Bronchial epithelial cell (primary cell): ENCODE measurements at regions not wholly inside any gene's neighbourhood (a gene's known extent, or its start where the extent isn't known, plus 50 kb on each side); places are given as distances from the start of the nearest gene placed in this dataset.
A peak's percentile ranks its signal among the peaks of the same experiment; 100 is the strongest.
"Not testable (repeated sequence)": the region's sequence is repeated elsewhere in the genome, so short reads cannot be mapped to it uniquely, and the experiment has no call there.

ENCODE experiments used
- DNase-seq: peaks from one replicate; pipeline ENCODE4 v3.0.0-alpha.2; 2010; ENCODE audit warnings: low read depth
- FAIRE-seq: peaks from 2 replicates; lab custom pipeline; 2011; peaks lifted over from hg19 to GRCh38; lab: Jason Lieb, UNC
- H3K27me3 ChIP-seq: 2 replicates; pipeline ENCODE4 v1.5.1; 2011; ENCODE audit warnings: low read length; ENCODE audit not compliant: control insufficient read depth, insufficient read depth
- H3K36me3 ChIP-seq: 2 replicates; pipeline ENCODE4 v1.5.1; 2011; ENCODE audit warnings: low read length; ENCODE audit not compliant: control insufficient read depth, insufficient read depth
- H3K4me3 ChIP-seq: 2 replicates; pipeline ENCODE4 v1.5.1; 2011; ENCODE audit warnings: mild to moderate bottlenecking, low read depth, low read length, control low read depth
- CTCF ChIP-seq: IDR thresholded peaks from 2 replicates; pipeline ENCODE4 v1.5.1; 2011; ENCODE audit warnings: mild to moderate bottlenecking, moderate library complexity, low read length, control low read depth, inconsistent platforms; ENCODE audit not compliant: insufficient read depth, severe bottlenecking

- no peaks in the 10 kb centered on the region for H3K27me3 ChIP-seq
- DNase-seq (no peak), FAIRE-seq (no peak)
- H3K4me3 ChIP-seq, result no peak overlapping the region
- no peak for TF ChIP-seq CTCF
- H3K36me3 ChIP-seq, result no peaks in the 10 kb centered on the region
Measured at GRCh38 chr4:45280121-45280520, 553.8 kb upstream of the GNPDA2 start.

GRCh38 chr4:45275862-45276261, 549.5 kb upstream of the GNPDA2 start:
- no peak for TF ChIP-seq CTCF
- DNase-seq, result no peak
- Histone ChIP-seq H3K4me3 (no peak overlapping the region), H3K36me3 (no peaks in the 10 kb centered on the region), H3K27me3 (no peaks in the 10 kb centered on the region)
- FAIRE-seq, result no peak

GRCh38 chr4:45248106-45248505, 521.8 kb upstream of the GNPDA2 start:
- not testable (repeated sequence) for FAIRE-seq, DNase-seq, H3K27me3 ChIP-seq, H3K4me3 ChIP-seq, H3K36me3 ChIP-seq

- H3K4me3 ChIP-seq, result no peak overlapping the region
- H3K27me3 ChIP-seq, result no peaks in the 10 kb centered on the region
- H3K36me3 ChIP-seq, result no peaks in the 10 kb centered on the region
- FAIRE-seq (no peak), DNase-seq (peak; percentile 22)
- TF ChIP-seq CTCF, result no peak
Measured at GRCh38 chr4:45241976-45242375, 515.6 kb upstream of the GNPDA2 start.

- Histone ChIP-seq H3K4me3 (no peak overlapping the region), H3K36me3 (no peaks in the 10 kb centered on the region), H3K27me3 (no peaks in the 10 kb centered on the region)
- no peak for FAIRE-seq
- DNase-seq, result no peak
- no peak for TF ChIP-seq CTCF
Measured at GRCh38 chr4:45229206-45229605, 502.9 kb upstream of the GNPDA2 start.

- no peak for TF ChIP-seq CTCF
- Histone ChIP-seq H3K36me3 (no peaks in the 10 kb centered on the region), H3K27me3 (no peaks in the 10 kb centered on the region), H3K4me3 (no peak overlapping the region)
- DNase-seq (no peak), FAIRE-seq (no peak)
Measured at GRCh38 chr4:45215976-45216542, 489.7 kb upstream of the GNPDA2 start.

- not testable (repeated sequence) for DNase-seq, H3K4me3 ChIP-seq, H3K27me3 ChIP-seq, H3K36me3 ChIP-seq, FAIRE-seq
Measured at GRCh38 chr4:45208476-45208875, 482.1 kb upstream of the GNPDA2 start.

- H3K4me3 ChIP-seq, DNase-seq, H3K36me3 ChIP-seq, FAIRE-seq, H3K27me3 ChIP-seq: not testable (repeated sequence)
Measured at GRCh38 chr4:45207864-45208331, 481.5 kb upstream of the GNPDA2 start.

- DNase-seq, FAIRE-seq, H3K36me3 ChIP-seq, H3K27me3 ChIP-seq, H3K4me3 ChIP-seq: not testable (repeated sequence)
Measured at GRCh38 chr4:45207241-45207863, 481.0 kb upstream of the GNPDA2 start.
